ENCODE measurements at regions not wholly inside any gene's neighbourhood (a gene's known extent, or its start where the extent isn't known, plus 50 kb on each side); places are given as distances from the start of the nearest gene placed in this dataset.

- DNase-seq, result no peak
These were observed 111.8 kb upstream of the UQCRFS1 start for GRCh38 chr19:29324717-29325116.

GRCh38 chr19:29325241-29325975 lies 112.5 kb upstream of the UQCRFS1 start:
- DNase-seq, result no peak

GRCh38 chr19:29326351-29326750 lies 113.4 kb upstream of the UQCRFS1 start:
- DNase-seq, result no peak

- DNase-seq, result no peak
These were observed 114.2 kb upstream of the UQCRFS1 start for GRCh38 chr19:29326849-29327840.

GRCh38 chr19:29328586-29328985 lies 115.6 kb upstream of the UQCRFS1 start:
- DNase-seq, result no peak

- no peak for DNase-seq
These were observed 116.6 kb upstream of the UQCRFS1 start for GRCh38 chr19:29329460-29330134.

GRCh38 chr19:29336425-29336824 lies 123.5 kb upstream of the UQCRFS1 start:
- DNase-seq, result no peak

- no peak for DNase-seq
These were observed 124.1 kb upstream of the UQCRFS1 start for GRCh38 chr19:29337029-29337428.

- no peak for DNase-seq
These were observed 125.5 kb upstream of the UQCRFS1 start for GRCh38 chr19:29338480-29338879.

- DNase-seq, result no peak
These were observed 129.8 kb upstream of the UQCRFS1 start for GRCh38 chr19:29342721-29343120.

GRCh38 chr19:29364224-29364726 lies 151.3 kb upstream of the UQCRFS1 start:
- DNase-seq, result no peak

GRCh38 chr19:29364999-29365398 lies 152.0 kb upstream of the UQCRFS1 start:
- no peak for DNase-seq

- no peak for DNase-seq
These were observed 153.0 kb upstream of the UQCRFS1 start for GRCh38 chr19:29365836-29366417.

GRCh38 chr19:29366757-29367156 lies 153.8 kb upstream of the UQCRFS1 start:
- DNase-seq, result no peak

GRCh38 chr19:29367791-29368222 lies 154.9 kb upstream of the UQCRFS1 start:
- DNase-seq, result no peak

GRCh38 chr19:29370276-29370675 lies 155.5 kb upstream of the VSTM2B start:
- DNase-seq, result no peak

- DNase-seq, result no peak
These were observed 154.3 kb upstream of the VSTM2B start for GRCh38 chr19:29371251-29372090.

GRCh38 chr19:29372091-29372415 lies 153.7 kb upstream of the VSTM2B start:
- DNase-seq, result no peak

GRCh38 chr19:29372461-29372860 lies 153.3 kb upstream of the VSTM2B start:
- no peak for DNase-seq

- DNase-seq, result no peak
These were observed 152.6 kb upstream of the VSTM2B start for GRCh38 chr19:29372921-29373797.
